Kidney (tissue), 13 donors: ENCODE measurements at regions not wholly inside any gene's neighbourhood (a gene's known extent, or its start where the extent isn't known, plus 50 kb on each side); places are given as distances from the start of the nearest gene placed in this dataset.
"Not testable (repeated sequence)": the region's sequence is repeated elsewhere in the genome, so short reads cannot be mapped to it uniquely, and the experiment has no call there.

Experiments
- DNase-seq, 5 donors: peaks; one replicate each; pipeline ENCODE4 v3.0.0-alpha.2; 2013 to 2020
- FAIRE-seq: peaks from 2 replicates; lab custom pipeline; 2012; peaks lifted over from hg19 to GRCh38; lab: Jason Lieb, UNC
- H3K27ac ChIP-seq, 2 donors: one replicate each; pipeline ENCODE4 v1.7.0; 2013; ENCODE audit warnings: low read depth in 2 of 2, low read length in 2 of 2, inconsistent platforms in 1 of 2
- H3K27me3 ChIP-seq: one replicate; pipeline ENCODE4 v1.7.1; 2013; ENCODE audit warnings: low read length, inconsistent platforms; ENCODE audit not compliant: control insufficient read depth, insufficient read depth
- H3K36me3 ChIP-seq, 3 donors: one replicate each; pipeline versions ENCODE4 v1.7.0 to v1.7.1; 2013; ENCODE audit warnings: low read length in 3 of 3, control low read depth in 1 of 3, inconsistent platforms in 1 of 3; ENCODE audit not compliant: insufficient read depth in 3 of 3, control insufficient read depth in 2 of 3
- H3K4me1 ChIP-seq, 3 donors: one replicate each; pipeline versions ENCODE4 v1.7.0 to v1.7.1; 2013; ENCODE audit warnings: low read length in 3 of 3, inconsistent platforms in 1 of 3, low read depth in 1 of 3; ENCODE audit not compliant: control insufficient read depth in 2 of 3, insufficient read depth in 2 of 3
- H3K4me3 ChIP-seq, 3 donors: one replicate each; pipeline versions ENCODE4 v1.7.0 to v1.8.1; 2013; ENCODE audit warnings: low read length in 3 of 3, control low read depth in 1 of 3, inconsistent platforms in 1 of 3
- H3K9ac ChIP-seq, 3 donors: one replicate each; pipeline versions ENCODE4 v1.7.0 to v1.7.1; 2013; ENCODE audit warnings: low read length in 3 of 3, control low read depth in 1 of 3, inconsistent platforms in 1 of 3
- H3K9me3 ChIP-seq, 3 donors: one replicate each; pipeline versions ENCODE4 v1.7.0 to v1.7.1; 2013; ENCODE audit warnings: low read length in 3 of 3, control low read depth in 1 of 3, inconsistent platforms in 1 of 3; ENCODE audit not compliant: control insufficient read depth in 2 of 3, insufficient read depth in 1 of 3
- CTCF ChIP-seq: IDR thresholded peaks from 3 replicates; pipeline ENCODE4 v1.5.1; 2012; ENCODE audit warnings: mild to moderate bottlenecking, moderate library complexity, borderline replicate concordance; ENCODE audit not compliant: insufficient read depth; ENCODE audit errors: extremely low read depth
- intact Hi-C: fragments of 100-400 bp; cut with DNase I; formaldehyde crosslinking; loops from one replicate; pipeline ENCODE4 v1.11.1; 2022
- donor health status: control.
- donor health status: control.
- donor health status: control.
- donor health status: control.
- donor health status: control.
- donor health status: DM: yes; HTN: yes; CAD: no.
- donor health status: Normal renal cell carcinoma (clear cell type).

GRCh38 chr2:87494846-87495245 is 253.0 kb upstream of the PLGLB2 start:
- DNase-seq, H3K27ac ChIP-seq, H3K9me3 ChIP-seq, intact Hi-C loops, H3K36me3 ChIP-seq, H3K27me3 ChIP-seq, FAIRE-seq, H3K4me1 ChIP-seq, H3K9ac ChIP-seq, H3K4me3 ChIP-seq: not testable (repeated sequence)

GRCh38 chr2:87495455-87495854 is 252.4 kb upstream of the PLGLB2 start:
- H3K9me3 ChIP-seq, H3K36me3 ChIP-seq, intact Hi-C loops, H3K9ac ChIP-seq, H3K27ac ChIP-seq, DNase-seq, FAIRE-seq, H3K4me1 ChIP-seq, H3K4me3 ChIP-seq, H3K27me3 ChIP-seq: not testable (repeated sequence)

DNA sequence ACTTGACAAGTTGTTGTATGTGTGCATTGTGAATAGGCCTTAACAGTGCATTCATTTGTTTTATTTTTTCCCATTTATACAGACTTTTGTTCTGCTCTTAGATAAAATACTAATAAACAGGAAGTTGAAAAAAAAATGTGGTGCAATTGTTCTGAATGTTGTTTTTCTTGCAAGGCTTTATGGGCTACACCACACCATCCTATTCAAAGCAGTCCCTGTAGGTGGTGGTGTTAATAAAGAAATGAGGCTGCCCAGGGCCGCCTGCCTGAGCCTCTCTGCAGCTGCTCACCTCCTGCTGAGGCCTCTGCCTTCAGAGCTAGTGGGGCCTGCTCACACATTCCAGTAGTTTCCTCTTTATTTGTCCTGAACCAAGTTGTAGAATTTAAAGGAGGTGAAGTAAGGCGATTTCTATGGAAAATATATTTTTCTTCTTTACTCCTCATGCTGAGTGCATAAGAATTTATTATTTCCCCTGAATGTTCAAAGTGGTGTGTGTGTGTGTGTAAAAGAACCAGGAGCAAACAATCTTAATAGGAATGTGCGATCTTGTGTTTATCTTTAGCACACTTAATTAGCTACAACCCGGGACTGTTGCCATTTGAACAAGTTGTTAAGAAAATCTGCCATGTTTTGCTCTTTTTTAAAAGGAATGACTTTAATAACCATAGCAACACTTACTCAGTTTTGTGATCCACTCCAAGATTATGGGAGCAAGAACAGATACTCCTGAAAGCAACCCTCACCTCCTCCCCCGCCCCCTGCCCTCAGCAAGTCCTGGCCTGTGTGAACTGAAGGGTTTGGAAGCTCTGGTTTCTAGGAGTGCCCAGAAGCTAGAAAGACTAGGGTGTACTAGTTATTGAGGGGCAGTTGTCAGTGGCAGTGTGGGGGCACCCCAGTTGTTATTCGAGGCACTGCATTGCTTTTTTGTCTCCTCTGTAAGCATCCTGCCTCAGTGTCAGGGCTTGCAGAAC is 251.6 kb upstream of the PLGLB2 start:
- peak in 2 of 5 donors; percentile 29 to 38 for DNase-seq
- H3K9ac ChIP-seq, H3K27me3 ChIP-seq, intact Hi-C loops, H3K36me3 ChIP-seq, H3K4me1 ChIP-seq, H3K4me3 ChIP-seq, H3K27ac ChIP-seq, H3K9me3 ChIP-seq: not testable (repeated sequence)
- TF ChIP-seq CTCF = peak; percentile 17
- peak; percentile 74 for FAIRE-seq

DNA sequence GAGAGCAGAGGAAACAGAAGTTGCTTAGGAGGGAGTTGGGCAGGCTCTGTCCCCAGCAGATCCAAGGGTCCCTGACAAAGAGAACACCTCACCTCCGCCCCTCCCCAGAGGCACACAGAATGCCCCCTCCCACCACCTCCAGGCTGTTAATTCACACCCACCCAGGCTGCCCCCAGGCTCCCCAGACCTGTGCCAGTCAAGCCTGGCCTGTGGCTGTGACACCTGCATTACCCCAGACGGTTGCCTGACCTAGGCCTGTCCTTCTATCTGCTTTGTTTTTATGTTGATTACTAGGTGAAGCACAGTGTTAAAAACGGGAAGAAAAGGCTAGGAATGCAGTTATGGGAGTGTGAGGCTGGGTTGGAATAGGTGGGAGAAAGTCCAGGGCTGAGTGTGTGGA is 250.8 kb upstream of the PLGLB2 start:
- H3K27ac ChIP-seq, intact Hi-C loops, H3K4me1 ChIP-seq, FAIRE-seq, H3K9me3 ChIP-seq, H3K9ac ChIP-seq, DNase-seq, H3K4me3 ChIP-seq, H3K36me3 ChIP-seq, H3K27me3 ChIP-seq: not testable (repeated sequence)

GRCh38 chr2:87497700-87498099 is 250.2 kb upstream of the PLGLB2 start:
- H3K9ac ChIP-seq, H3K27ac ChIP-seq, H3K27me3 ChIP-seq, H3K4me3 ChIP-seq, H3K4me1 ChIP-seq, FAIRE-seq, intact Hi-C loops, H3K36me3 ChIP-seq, H3K9me3 ChIP-seq, DNase-seq: not testable (repeated sequence)

GRCh38 chr2:87498169-87498853 is 249.6 kb upstream of the PLGLB2 start:
- FAIRE-seq, H3K4me3 ChIP-seq, H3K4me1 ChIP-seq, intact Hi-C loops, H3K36me3 ChIP-seq, DNase-seq, H3K27me3 ChIP-seq, H3K9ac ChIP-seq, H3K27ac ChIP-seq, H3K9me3 ChIP-seq: not testable (repeated sequence)

GRCh38 chr2:87498854-87499238 is 249.0 kb upstream of the PLGLB2 start:
- intact Hi-C loops, H3K9ac ChIP-seq, FAIRE-seq, H3K9me3 ChIP-seq, H3K27me3 ChIP-seq, DNase-seq, H3K4me1 ChIP-seq, H3K36me3 ChIP-seq, H3K4me3 ChIP-seq, H3K27ac ChIP-seq: not testable (repeated sequence)
